ENCODE measurements at regions not wholly inside any gene's neighbourhood (a gene's known extent, or its start where the extent isn't known, plus 50 kb on each side); places are given as distances from the start of the nearest gene placed in this dataset.

DNA sequence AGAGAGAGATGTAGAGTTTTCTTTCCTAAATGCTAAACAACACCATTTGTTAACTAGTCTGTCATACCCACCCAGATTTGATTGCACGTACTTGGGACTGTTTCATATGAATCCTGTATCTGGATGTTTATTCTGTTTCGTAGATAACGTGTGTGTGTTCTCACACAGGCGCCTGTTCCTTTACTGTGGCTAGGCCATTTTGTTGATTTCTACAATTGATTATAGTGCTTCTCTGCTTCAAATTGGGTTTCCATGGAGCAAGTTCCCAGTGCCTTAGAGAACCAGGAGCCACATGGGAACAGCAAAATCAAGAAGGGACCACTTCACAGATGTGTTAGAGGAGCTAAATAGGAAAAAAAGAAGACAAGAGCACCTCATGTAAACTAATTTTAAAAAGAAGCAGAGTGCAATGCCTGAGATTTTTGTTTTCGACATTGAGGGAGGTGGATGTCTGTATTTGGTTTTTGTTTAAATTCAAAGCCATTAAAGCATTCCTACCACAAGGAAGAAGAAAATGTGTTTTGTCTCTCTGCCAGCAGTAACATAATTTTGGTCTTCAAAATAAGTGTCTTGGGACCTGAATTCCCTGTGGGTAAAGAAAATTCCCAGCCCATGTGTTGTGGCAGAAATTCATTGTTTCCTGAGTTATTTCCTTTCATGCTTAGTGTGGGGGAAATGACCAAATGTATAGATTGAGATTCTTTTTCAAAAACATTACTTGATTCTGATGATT lies 424.0 kb upstream of the C2CD4B start:
- DNase-seq = no peak

DNA sequence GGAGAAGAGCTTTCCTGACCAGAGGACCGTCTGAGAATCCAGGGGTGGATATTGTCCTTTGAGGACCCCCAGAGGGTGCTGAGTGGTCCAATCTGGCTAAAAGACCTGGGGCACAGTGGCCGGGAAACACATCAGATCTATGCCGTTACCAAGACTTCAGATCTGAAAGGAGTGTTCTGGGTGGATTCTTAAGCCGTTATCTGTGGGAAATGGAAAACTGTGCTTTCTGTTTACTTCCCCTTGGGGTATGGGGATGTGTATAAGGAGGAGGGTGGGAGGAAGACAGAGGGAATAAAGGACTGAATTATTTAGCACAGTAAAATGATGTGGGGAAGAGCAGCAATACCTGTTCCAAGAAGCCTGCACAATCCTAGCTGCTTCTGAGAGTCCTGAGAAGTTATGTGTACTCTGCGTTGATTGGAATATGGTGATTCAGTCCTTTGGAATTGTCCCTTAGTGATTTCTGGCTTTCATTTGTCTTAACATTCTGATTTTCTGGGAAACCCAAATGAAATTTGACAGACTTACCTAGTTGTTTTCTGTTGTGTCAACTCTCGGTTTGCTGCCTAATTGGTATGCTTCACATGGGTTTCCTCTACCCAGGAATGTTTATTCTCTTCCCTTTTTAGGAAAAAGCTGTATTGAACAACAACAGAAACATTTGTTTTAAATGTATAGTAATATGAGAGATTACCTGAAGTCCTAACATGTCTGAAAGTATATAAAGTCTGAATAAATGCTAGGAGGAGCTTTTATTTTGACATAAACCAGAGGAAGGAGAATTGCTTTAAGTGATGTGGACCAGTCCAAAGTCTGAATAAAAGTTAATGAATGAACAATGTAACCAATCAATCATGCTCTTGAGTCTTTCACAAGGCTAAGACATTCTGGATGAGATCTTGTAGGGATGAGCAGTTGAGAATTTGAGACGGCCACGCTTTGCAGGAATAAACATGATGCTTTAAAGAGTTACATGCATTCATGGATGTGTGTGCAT lies 427.1 kb upstream of the C2CD4B start:
- no peak for DNase-seq

GRCh38 chr15:62592920-62593319 lies 427.8 kb upstream of the C2CD4B start:
- no peak for DNase-seq

DNA sequence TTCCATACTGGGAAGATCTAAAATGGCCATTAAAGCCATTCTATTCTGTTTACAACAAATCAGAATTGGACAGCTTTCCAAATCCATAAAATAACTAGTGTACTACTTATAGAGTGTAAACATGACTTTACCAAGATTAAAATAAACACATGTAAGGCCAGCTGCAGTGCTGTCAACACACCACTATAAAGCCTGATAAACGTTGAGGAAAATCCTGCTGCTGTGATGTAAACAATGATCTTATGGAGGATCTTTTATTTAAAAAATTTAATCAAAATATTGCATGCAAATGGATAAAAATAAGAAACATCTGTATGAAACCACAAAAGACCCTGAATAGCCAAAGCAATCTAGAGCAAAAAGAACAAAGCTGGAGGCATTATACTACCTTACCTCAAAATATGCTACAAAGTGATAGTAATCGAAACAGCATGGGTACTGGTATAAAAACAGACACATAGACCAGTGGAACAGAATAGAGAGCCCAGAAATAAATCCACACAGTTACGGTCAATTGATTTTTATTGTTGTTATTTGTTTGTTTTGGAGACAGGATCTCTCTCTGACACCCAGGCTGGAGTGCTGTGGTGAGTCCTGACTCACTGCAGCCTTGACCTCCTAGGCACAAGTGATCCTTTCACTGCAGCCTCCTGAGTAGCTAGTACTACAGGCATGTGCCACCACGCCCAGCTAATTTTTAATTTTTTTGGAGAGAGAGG lies 428.8 kb upstream of the C2CD4B start:
- DNase-seq = no peak

DNA sequence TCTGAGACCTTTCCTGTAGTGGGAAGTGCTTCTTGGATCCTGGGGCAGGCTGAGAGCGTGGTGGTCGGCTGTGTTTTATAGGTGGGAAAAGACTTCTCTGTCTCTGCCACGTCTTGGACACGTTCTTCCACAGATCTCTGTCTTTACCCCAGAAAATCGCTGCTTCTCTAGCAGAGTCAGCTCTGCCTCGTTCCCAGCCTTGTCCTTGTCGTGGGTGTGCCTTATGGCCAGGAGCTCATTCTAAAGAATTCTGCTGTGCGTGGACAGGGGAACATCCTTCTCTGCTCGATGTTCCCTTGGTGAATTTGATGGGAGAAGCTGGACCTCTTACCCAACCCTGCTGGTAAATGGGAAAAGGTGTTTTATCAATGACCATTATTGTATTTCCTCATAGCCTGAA lies 433.1 kb upstream of the C2CD4B start:
- no peak for DNase-seq

DNA sequence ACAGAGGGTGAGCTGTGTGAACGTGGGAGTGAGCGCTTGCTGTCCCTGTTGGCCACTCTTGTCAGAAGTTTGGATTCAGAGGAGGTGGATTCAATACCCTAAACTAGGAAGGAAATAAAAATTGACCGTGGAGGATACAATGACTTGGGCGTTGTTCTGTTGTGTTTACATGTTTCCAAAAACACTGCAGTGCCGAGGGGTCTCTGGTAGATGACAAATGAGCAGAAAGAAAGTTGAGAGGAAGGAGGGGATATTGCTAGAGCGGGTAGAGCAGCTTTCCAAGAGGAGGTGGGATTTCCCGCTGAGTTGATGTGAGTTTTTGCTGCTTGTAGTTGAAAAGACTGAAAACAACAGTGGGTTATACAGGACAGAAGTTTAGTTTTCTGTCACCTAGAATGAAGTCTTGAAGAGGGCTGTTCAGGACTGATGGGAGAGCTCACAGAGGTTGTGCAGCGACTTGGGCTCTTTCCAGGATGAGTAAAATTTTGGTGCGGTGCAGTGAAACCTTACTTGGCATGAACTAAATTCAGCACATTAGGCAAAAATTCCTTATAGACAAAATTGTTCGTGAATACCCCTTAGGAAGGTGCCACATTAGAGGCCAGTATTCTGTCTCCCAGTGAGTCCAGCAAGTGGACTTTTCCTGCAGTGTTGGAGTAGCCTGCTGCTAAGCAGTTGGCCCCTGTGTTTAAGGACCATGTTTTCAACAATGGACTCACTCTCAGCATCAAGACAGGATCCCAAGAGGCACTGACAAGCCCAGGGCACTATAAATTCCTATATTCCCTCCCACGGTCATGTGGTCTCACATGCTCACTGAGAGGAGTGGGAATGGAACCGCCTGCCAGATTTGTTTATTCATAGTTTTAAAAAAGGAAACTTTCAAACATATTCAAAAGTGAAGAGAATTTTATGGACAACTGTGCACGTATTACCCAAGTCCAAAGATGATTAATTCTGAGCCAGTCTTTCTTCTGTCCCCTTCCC lies 435.0 kb upstream of the C2CD4B start:
- no peak for DNase-seq

DNA sequence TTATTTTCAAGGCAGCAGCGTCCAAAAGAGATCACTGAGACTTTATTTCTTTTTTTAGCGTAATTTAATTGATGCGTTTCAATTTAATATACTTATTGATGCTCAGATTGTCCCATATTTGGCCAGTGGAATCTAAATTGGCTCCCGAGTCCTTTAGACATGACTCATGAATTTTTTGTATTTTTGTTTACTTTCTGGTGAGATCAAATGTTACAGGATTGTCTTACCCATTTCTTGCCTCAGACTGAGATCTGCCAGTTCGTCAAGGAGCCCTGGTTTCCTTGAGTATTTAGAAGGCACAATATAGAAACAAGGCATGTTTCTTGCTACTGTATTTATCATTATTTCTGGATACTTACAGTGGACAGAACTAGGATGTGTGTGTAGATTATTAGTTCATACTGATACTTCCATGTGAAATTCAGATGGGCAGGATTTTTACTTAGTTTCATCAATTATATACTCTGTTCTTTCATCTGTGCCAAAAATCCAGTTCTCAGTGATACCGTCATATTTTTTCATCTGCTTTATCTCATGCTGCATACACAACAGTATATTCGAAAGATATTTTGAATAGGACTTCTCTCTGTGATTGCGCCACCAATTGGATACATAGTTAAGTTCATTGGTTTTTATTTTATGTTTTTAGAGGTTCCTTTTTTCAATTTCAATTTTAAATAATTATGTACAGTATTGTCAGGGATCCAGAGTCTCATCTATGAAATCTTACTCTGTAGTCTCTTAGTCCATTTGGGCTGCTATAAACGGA lies 436.9 kb upstream of the C2CD4B start:
- DNase-seq = no peak

- no peak for DNase-seq
Observed at GRCh38 chr15:62603742-62604141, 438.7 kb upstream of the C2CD4B start.

- DNase-seq = no peak
Observed at GRCh38 chr15:62605282-62605681, 437.3 kb upstream of the TPM1 start.

- no peak for DNase-seq
Observed at GRCh38 chr15:62606376-62607113, 436.0 kb upstream of the TPM1 start.

- no peak for DNase-seq
Observed at GRCh38 chr15:62607114-62607462, 435.5 kb upstream of the TPM1 start.

DNA sequence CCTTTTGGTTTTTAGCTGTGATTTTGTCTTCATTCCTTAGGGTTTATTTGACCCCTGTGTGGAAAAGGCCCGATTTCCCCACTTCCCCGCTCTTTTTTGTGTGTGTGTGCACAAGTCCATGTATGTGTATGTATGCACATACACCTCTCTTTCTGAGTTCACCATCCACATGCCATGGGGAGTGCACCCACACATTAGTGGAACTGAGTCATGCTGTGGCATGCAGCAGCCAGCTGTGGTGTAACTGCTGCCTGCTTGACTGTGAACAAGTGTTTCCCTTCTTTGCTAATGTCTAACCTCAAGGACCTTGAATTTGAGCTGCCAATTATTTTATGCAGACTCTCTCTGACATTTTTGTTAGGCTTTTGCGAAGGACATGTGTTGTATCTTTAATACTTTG lies 434.9 kb upstream of the TPM1 start:
- peak; percentile 22 for DNase-seq

DNA sequence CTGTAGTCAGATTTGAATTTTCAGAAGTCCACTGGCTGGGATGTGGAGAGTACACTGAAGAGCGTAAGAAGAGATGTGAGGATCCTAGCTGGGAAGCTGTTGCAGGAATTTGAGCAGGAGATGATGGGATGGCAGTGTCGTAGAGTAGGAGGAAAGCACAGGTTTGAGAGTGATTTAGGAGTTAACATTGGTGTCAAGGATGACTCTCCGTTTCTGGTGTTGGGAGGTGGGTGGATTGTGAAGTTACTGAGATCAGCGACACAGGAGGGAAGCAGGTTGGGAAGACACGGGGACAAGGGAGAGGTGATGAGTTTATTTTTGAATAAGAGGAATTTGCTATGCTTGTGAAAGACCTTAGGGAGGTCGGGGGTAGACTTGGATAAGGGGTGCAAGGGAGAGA lies 434.2 kb upstream of the TPM1 start:
- no peak for DNase-seq

GRCh38 chr15:62610265-62610869 lies 432.2 kb upstream of the TPM1 start:
- no peak for DNase-seq

DNA sequence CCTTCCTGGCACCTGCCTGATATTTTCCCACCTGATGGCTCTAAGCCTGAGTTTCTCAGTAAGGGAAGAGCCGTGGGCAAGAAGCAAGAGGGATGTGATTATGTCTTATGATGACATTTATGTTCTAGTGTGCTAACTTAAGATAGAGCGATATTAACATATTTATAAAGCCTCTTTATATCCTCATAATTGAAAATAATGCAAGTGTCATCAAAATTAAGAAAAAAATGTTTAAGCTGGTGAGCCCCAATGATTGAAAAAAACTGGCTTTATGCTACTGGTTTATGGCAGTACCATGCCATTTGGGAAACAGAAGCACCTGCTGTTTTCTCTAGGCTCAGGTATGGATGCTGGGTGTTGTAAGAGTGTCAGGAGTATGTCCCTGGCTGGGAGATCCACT lies 431.5 kb upstream of the TPM1 start:
- DNase-seq = no peak

GRCh38 chr15:62612183-62612733 lies 430.3 kb upstream of the TPM1 start:
- DNase-seq = no peak

DNA sequence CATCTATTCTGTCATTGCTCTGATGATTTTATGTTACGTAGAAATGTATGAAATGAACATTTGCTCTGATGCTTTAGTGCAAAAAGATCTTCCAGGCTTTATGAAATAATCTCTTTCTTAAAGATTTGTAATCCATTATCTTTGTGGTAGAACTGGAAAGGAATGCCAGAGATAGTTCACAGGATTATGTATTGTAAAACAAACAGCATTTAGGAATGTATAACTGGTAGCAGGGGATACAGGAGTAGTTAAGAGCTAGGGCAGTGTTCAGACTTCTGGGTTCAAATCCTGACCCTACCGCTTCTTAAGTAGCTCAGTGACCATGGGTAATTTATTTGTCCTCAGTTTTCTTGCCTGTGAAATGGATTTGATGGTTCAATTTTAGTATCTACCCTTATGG lies 429.8 kb upstream of the TPM1 start:
- no peak for DNase-seq

DNA sequence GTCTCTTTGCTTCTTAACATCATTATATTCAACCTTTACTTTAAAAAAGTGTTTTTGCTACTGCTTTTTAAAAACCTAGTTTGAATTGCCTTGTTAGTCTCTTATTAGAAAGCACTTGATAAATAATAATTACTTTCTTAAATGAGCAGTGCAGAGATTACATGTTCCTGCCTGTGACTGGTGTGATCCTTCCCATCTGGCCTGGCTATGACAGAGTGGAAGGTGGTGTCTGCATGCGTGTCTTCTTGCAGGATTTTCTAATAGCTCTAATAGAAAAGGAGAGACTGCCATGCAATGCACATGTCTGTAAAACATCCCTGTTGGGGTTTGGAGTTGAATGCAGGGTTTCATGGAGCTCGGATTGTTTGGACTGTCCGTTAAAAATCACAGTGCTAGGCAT lies 425.8 kb upstream of the TPM1 start:
- DNase-seq = no peak

DNA sequence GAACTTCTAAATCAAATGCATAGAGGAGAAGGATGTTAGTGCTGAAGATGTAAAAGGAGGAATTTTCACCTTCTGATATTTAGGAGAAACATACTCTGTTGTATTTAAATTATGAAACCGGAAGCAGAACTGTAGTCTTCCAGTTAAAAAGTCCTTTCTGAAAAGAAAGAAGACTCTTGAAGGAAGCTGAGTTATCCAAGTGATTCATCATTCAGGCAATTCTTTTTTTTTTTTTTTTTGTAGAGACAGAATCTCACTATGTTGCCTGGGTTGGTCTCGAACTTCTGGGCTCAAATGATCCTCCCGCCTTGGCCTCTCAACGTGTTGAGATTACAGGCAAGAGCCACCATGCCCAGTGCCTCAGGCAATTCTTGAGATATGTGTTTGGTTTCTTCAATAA lies 424.8 kb upstream of the TPM1 start:
- DNase-seq = peak; percentile 8

- DNase-seq = no peak
Observed at GRCh38 chr15:62618432-62618831, 424.1 kb upstream of the TPM1 start.
